Stimulated activated CD4-positive, alpha-beta T cell treated with anti-CD3 and anti-CD28 coated beads, Interleukin-1b, Interleukin-23, amount 100 ng/mL, for 48 hours (primary cell): ENCODE measurements at regions not wholly inside any gene's neighbourhood (a gene's known extent, or its start where the extent isn't known, plus 50 kb on each side); places are given as distances from the start of the nearest gene placed in this dataset.
A peak's percentile ranks its signal among the peaks of the same experiment; 100 is the strongest.

Experiments
- DNase-seq: peaks from one replicate; pipeline ENCODE4 v3.0.0-alpha.2; 2020

DNA sequence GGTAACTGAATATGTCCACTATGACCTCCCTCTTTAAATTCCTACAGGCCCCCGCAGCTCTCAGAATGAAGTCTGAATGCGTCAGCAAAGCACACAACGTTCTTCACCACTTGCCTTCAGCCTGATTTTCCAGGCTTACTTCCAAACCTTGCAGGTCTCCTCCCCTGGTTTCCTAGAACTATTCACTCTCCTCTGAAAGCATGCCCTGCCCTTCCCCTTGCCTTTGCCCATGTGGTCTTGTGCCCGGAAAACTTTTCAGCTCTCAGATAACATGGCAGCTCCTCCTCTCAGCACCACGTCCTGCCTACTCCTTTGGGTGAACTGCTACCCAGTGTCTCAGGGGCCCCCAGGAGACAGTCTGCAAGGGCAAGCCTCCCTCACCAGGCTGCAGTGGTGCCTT is 268.5 kb upstream of the LDB2 start:
- DNase-seq: no peak

GRCh38 chr4:17165286-17165685 is 266.8 kb upstream of the LDB2 start:
- DNase-seq: no peak

GRCh38 chr4:17164666-17165065 is 266.2 kb upstream of the LDB2 start:
- DNase-seq: no peak

- no peak for DNase-seq
These were observed 264.8 kb upstream of the LDB2 start for GRCh38 chr4:17163156-17163771.

DNA sequence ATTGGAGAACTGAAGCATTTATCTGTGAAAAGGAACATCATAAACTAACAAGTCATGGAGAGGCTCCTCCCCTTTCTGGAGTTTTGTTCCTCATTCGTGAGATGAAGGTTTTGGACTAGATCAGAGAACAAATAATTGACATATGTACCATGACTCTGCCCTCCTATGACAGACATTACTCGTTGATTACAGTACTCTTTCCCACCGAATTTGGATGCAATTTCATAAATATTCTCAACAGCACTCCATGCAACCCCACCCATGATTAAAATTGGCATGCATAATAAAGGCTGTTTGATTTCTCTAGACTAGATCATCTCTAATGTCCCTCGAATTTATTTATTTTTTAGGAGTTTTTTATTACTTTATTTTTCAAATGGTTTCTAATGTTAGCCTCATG is 258.9 kb upstream of the LDB2 start:
- no peak for DNase-seq

- no peak for DNase-seq
These were observed 257.0 kb upstream of the LDB2 start for GRCh38 chr4:17155486-17155885.

DNA sequence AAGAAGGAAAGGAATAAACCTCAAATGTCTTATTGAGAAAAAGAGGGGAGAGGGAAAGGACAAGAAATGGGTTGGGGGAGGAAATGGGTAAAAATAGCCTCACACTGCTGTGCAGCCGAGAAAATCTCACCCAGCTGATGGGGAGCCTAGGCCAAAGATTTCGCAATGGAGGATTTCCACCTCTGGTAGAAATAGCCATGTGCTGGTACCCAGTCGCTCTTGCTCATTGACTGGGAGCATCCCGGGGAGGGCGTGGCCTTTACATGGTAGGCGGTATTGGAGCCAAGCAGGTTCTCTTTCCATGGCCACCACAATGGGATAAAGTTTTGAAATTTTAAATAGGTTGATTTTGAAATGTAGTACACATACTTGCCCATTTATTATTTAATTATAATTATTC is 255.1 kb upstream of the LDB2 start:
- DNase-seq: no peak

- DNase-seq: no peak
These were observed 254.6 kb upstream of the LDB2 start for GRCh38 chr4:17152941-17153540.

DNA sequence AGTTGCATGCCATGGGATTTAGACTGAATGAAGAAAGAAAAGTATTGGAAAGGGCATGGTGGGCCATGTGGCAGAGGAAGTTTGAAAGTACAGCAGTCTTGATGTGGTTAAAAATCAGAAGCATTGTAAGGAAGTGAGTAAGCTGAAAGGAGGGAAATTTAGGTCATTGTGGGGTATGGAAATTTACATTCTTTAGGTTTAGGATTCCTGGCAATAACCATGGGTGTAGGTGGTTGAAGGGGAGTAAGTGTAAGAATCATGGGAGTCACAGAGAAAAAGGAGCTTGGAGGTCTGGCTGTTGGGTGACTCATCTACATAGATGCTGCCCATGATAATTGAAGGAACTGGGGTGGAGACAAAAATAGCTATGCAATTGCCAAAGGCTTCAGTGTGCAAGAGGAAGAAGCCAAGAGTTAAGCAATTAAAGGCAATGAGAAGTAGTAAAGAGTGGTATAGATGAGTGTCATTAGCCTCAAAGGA is 243.8 kb upstream of the LDB2 start:
- no peak for DNase-seq

- DNase-seq: no peak
These were observed 240.4 kb upstream of the LDB2 start for GRCh38 chr4:17138847-17139246.

DNA sequence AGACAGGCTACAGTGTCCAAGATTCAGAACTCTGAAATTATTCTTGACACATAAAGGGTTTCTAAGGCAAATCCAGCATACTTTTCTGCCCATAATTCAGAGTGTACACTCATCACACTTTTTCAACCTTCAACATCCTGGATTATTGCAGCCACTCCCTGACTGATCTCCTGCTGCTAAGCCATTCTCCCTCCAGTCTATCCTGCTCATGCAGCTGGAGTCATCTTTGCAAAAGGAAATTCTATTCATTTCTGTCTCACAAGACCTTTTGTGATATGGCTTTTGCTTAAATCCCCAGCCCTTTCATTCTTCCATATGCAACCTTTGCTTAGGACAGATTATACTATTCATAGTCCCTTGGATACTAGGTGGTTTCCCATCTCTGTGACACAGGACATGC is 236.1 kb upstream of the LDB2 start:
- no peak for DNase-seq

- no peak for DNase-seq
These were observed 235.7 kb upstream of the LDB2 start for GRCh38 chr4:17134100-17134499.

GRCh38 chr4:17132226-17132625 is 233.8 kb upstream of the LDB2 start:
- no peak for DNase-seq

DNA sequence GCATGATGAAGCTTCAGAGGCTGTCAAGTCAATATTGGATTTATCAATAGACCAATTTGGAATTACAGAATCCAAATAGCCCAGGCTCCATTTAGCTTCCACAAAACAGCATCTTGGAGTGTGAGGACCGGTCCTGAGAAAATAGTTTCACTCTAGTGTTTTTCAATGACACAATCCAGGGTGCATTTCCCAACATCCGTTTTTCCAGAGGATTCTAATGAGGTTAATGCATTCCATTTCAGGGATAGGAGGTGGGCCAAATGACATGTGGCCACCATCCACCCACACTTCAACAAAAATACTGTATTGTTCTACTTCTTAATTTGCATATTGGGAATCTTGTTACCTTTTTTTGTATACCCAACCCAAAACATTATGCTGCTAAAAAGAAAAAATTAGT is 229.8 kb upstream of the LDB2 start:
- no peak for DNase-seq

- DNase-seq: no peak
These were observed 228.0 kb upstream of the LDB2 start for GRCh38 chr4:17126321-17126966.

DNA sequence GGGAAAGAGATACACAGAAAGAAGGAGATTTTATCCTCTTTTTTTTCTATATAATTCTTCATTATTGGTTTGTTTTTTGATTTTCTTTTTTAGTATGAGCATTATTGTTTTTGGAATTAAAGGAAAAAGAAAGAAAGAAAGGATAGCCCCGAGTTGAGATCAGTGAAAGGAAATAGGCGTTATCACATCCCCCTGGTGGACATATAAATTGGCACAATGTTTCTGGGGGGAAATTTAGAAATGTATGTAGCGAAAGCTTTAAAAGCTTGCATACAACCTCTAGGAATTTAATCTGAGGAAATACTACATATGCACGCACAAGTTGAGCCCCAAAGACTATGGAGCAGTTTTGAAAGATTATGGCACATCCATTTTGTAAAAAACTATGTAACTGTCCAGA is 226.3 kb upstream of the LDB2 start:
- no peak for DNase-seq

DNA sequence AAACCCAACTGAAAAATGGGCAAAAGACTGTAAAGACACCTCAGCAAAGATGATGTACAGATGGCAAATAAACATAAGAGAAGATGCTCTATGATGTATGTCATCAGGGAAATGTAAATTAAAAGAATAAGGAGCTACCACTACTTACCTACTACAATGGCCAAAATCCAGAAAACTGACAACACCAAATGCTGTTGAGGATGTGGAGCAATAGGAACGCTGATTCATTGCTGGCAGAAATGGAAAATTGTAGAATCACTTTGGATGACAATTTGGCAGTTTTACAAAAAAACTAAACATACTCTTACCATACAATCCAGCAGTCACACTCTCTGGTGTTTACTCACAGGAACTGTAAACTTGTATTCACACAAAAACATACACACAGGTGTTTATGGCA is 222.3 kb upstream of the LDB2 start:
- DNase-seq: no peak

- DNase-seq: no peak
These were observed 219.3 kb upstream of the LDB2 start for GRCh38 chr4:17117746-17118145.

GRCh38 chr4:17115583-17115982 is 217.1 kb upstream of the LDB2 start:
- no peak for DNase-seq

DNA sequence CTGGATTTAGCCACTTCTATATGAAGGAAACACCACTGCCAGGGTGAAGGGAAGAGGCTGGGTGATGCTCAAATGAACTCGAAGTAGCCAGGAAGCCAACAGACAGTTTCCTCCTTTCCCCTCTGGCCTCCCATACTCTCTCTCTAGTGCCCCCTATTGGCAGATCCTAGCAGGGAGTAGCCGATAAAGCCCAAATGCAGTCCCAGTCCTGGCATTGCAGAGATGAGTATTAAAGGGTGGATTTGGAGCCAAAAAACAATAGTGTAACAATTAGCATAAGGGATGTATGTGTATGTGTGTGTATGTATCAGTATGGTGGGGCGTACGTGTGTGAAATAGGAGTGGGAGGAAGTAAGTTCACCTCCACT is 213.8 kb upstream of the LDB2 start:
- DNase-seq: peak; percentile 3

DNA sequence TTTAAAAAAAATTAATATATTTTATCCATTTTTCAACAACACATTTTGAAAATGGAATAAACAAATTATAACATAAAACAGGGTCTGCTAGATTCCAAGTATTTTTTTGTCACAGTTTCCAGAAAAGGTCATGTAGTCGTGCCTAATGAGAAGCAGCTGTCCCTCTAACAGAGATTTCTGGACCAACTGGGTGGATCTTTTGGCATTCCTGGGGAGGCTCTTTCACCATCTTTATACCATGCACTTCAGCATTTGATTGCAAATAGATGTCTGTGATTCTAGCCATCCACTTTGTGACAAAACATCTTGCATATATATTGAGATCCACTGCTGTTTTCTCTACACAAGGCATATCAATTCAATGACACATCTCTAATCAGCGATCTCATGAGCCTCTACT is 210.7 kb upstream of the LDB2 start:
- DNase-seq: no peak

- no peak for DNase-seq
These were observed 204.8 kb upstream of the LDB2 start for GRCh38 chr4:17103231-17103630.

- DNase-seq: no peak
These were observed 200.6 kb upstream of the LDB2 start for GRCh38 chr4:17098996-17099395.

GRCh38 chr4:17098401-17098800 is 200.0 kb upstream of the LDB2 start:
- DNase-seq: no peak

DNA sequence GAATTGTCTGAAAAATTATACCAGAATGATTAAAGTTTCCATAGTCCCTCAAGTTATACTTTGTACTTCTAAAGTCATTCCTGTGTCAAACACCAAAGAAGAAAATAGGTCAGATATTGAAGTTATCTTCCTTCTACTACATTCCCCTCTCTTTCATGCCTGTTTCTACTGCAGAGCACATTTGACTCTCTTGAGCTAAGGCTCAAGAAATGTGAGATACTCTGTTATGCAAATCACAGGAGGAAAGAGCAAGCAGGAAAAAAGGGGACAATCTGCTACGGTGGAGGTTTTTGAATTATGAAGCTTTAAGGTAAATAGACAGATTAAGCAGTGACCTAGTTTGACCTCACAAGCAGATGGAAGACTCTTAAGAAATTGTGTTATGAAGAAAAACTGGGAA is 198.9 kb upstream of the LDB2 start:
- no peak for DNase-seq
